Gastroesophageal sphincter (tissue), 4 donors: ENCODE measurements at regions not wholly inside any gene's neighbourhood (a gene's known extent, or its start where the extent isn't known, plus 50 kb on each side); places are given as distances from the start of the nearest gene placed in this dataset.

Experiments
- ATAC-seq: fragments of 150-250 bp; one replicate; pipeline ENCODE4 v1.9.1; 2016; ENCODE audit warnings: mild to moderate bottlenecking, moderate library complexity
- H3K27ac ChIP-seq, 4 donors: fragments of 200-600 bp; sonication (generic) in 3 of 4; 1 replicate in 3 of 4; 2 replicates in 1 of 4; pipeline ENCODE4 v1.5.1; 2016 to 2019
- H3K27me3 ChIP-seq: fragments of 200-600 bp; sonication (generic); one replicate; pipeline ENCODE4 v1.5.1; 2019
- H3K36me3 ChIP-seq, 2 donors: fragments of 200-600 bp; sonication (generic); one replicate each; pipeline ENCODE4 v1.5.1; 2019; ENCODE audit warnings: control low read depth in 1 of 2
- H3K4me1 ChIP-seq, 3 donors: fragments of 200-600 bp; sonication (generic); 1 replicate in 2 of 3; 2 replicates in 1 of 3; pipeline ENCODE4 v1.5.1; 2016 to 2019; ENCODE audit warnings: control low read depth in 2 of 3
- H3K4me3 ChIP-seq, 2 donors: fragments of 200-600 bp; sonication (generic); one replicate each; pipeline ENCODE4 v1.5.1; 2019; ENCODE audit warnings: mild to moderate bottlenecking in 1 of 2, moderate library complexity in 1 of 2
- H3K9me3 ChIP-seq, 3 donors: fragments of 200-600 bp; sonication (generic); one replicate each; pipeline ENCODE4 v1.5.1; 2017 to 2019; ENCODE audit warnings: control low read depth in 2 of 3
- EP300 ChIP-seq: sonication (generic); formaldehyde crosslinking; IDR thresholded peaks from one replicate; pipeline ENCODE4 v1.6.1; 2017; ENCODE audit warnings: antibody characterized with exemption, mild to moderate bottlenecking
- POLR2A ChIP-seq, 2 donors: fragments of 450-650 bp; IDR thresholded peaks; one replicate each; pipeline ENCODE4 v1.6.1; 2017; ENCODE audit warnings: antibody characterized with exemption in 2 of 2, mild to moderate bottlenecking in 2 of 2, moderate library complexity in 1 of 2
- POLR2AphosphoS5 ChIP-seq: sonication (generic); formaldehyde crosslinking; IDR thresholded peaks from one replicate; pipeline ENCODE4 v1.6.1; 2017; ENCODE audit warnings: antibody characterized with exemption
- WGBS, 2 donors: methylation state at CpG; one replicate each; pipeline ENCODE4 v1.1.5; 2018; ENCODE audit warnings: low coverage in 1 of 2; 5-methylcytosine and 5-hydroxymethylcytosine counted together
- TF ChIP-seq, protein P1 (sequence below), 4 experiments: fragments of 200-600 bp in 2 of 4; fragments of 450-650 bp in 2 of 4; sonication (generic) in 1 of 4; IDR thresholded peaks; one replicate each; pipeline ENCODE4 v1.5.1; 2017 to 2019; ENCODE audit warnings: antibody characterized with exemption in 4 of 4, mild to moderate bottlenecking in 2 of 4, moderate library complexity in 2 of 4

DNA sequence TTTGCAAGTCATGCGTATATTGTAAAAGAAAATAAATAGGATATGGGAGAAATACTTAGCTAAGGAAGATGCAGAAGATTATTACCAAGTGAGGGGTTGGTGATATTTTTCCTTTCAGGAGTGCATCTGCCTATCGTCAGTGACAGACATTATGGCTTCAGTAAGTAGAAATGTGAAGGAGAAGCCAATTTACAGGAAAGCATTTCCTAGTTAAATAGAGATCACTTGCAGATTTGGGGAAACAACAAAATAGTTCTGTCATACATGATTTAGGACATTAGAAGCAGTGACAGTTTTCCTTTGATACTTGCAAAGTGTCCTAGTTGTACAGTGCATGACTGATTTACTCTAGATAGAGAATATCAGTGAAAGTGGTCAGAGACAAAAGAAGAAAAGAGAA is 747.8 kb upstream of the KLHL1 start:
- H3K4me3 ChIP-seq = no peak overlapping the region
- H3K27ac ChIP-seq = no peak overlapping the region
- TF ChIP-seq EP300 (no peak), POLR2A (IDR thresholded peaks at IDR 0.05) (no peak), POLR2AphosphoS5 (no peak)
- TF ChIP-seq, protein P1, sequence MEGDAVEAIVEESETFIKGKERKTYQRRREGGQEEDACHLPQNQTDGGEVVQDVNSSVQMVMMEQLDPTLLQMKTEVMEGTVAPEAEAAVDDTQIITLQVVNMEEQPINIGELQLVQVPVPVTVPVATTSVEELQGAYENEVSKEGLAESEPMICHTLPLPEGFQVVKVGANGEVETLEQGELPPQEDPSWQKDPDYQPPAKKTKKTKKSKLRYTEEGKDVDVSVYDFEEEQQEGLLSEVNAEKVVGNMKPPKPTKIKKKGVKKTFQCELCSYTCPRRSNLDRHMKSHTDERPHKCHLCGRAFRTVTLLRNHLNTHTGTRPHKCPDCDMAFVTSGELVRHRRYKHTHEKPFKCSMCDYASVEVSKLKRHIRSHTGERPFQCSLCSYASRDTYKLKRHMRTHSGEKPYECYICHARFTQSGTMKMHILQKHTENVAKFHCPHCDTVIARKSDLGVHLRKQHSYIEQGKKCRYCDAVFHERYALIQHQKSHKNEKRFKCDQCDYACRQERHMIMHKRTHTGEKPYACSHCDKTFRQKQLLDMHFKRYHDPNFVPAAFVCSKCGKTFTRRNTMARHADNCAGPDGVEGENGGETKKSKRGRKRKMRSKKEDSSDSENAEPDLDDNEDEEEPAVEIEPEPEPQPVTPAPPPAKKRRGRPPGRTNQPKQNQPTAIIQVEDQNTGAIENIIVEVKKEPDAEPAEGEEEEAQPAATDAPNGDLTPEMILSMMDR (IDR thresholded peaks at IDR 0.05) = no peak
- H3K36me3 ChIP-seq = no peaks in the 10 kb centered on the region
- WGBS, 2 donors = 81 to 86% methylated on average over 1 to 2 of the region's 2 CpGs
- H3K4me1 ChIP-seq = no peaks in the 10 kb centered on the region
- no peaks in the 10 kb centered on the region for H3K27me3 ChIP-seq
- no peak for ATAC-seq
- H3K9me3 ChIP-seq = peaks cover 0 to 10% (median 0%) of the 10 kb centered on the region in 3 donors

DNA sequence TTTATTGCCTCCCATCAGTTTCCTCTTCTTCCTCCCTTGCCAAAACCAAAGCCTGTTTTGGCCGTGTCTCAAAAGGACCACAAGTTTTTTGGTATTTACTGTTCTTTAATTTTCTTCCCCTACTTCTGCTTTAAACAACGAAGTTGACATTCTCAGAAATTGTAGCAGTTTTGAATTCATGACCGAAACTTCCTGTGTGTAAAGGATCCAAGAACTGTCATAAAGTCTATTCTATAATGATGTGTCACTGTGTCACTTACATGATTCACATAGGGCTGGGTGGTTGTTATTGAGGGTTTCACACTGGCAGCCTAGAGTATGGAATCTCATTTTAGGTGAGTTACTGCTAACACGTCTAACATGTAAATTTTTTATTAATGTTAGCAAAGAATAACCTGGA is 741.0 kb upstream of the KLHL1 start:
- Histone ChIP-seq H3K4me1 (no peaks in the 10 kb centered on the region), H3K4me3 (no peak overlapping the region), H3K36me3 (no peaks in the 10 kb centered on the region), H3K27ac (no peak overlapping the region), H3K9me3 (no peaks in the 10 kb centered on the region), H3K27me3 (no peaks in the 10 kb centered on the region)
- TF ChIP-seq POLR2A (IDR thresholded peaks at IDR 0.05) (no peak), EP300 (no peak), POLR2AphosphoS5 (no peak)
- TF ChIP-seq, protein P1 (IDR thresholded peaks at IDR 0.05) = no peak
- 44 to 57% methylated on average over 4 of the region's 4 CpGs for WGBS, 2 donors
- ATAC-seq = no peak

DNA sequence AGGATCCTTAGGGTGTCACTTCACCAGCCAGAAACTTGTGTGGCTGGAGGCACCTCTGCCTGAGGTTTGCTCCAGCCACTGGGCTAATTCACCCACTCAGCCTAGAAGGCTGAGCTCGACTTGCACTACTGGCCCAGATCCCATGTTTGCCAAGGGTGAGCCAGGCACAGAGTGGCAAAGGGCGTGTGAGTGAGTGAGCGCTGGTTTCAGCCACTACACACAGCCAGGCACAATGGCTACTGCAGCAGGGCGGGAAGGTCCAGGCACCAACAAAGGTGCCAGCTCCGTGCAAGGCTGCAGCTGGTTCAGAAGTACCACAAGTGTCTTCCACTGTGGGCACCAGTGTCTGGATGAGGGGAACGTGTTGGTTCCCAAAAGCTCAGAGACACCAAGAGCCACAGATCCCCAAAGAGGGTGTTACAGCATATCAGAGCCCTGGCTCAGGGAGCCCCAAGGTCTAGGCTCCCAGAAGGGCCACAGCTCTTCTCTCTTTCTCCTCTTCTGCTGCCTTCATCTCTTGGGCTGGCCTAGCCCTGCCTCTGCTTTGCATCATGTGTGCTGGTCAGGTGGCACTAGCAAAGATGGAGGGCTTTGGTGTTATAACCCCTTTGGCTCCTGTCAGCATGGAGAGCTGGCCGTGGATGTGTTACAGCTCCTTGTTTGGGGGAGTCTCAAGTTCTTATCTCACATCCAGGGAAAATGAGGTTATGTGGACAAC is 736.3 kb upstream of the KLHL1 start:
- H3K27me3 ChIP-seq = no peaks in the 10 kb centered on the region
- TF ChIP-seq, protein P1 (IDR thresholded peaks at IDR 0.05) = no peak
- TF ChIP-seq POLR2AphosphoS5 (no peak), EP300 (no peak), POLR2A (IDR thresholded peaks at IDR 0.05) (no peak)
- no peaks in the 10 kb centered on the region for H3K36me3 ChIP-seq
- no peak overlapping the region for H3K27ac ChIP-seq
- H3K9me3 ChIP-seq = no peaks in the 10 kb centered on the region
- WGBS, 2 donors = 95% methylated on average over 3 of the region's 7 CpGs; no CpG with 5 or more reads in 1 of the 2 donors
- ATAC-seq = no peak
- no peaks in the 10 kb centered on the region for H3K4me1 ChIP-seq
- H3K4me3 ChIP-seq = no peak overlapping the region

DNA sequence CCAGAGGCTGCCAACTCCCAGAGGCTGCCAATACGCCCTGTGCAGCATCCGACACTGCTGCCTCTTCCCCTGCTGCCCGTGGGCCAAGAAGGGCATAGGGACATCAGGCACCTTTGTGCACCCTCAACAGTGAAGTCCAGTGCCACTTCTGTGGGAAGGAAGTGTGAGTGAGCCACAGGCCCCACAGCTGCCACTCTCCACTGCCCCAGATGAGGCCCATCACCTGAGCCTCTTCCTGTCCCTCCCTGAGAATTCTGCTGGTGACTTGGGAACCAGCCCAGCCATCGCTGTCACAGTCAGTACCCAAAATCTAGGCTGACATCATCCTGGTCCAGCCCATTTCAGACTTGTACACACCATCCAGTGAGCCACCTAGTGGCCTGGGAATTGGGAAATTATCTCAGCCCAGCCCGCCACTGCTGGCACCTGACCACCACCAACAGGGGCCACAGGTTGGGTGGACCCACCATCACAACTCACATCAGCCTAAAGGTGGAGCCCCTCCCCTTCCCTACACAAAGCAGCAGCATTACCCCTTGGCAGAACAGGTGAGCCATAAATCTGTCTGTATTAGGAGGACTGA is 733.9 kb upstream of the KLHL1 start:
- H3K9me3 ChIP-seq = no peaks in the 10 kb centered on the region
- WGBS, 2 donors = 70 to 100% methylated on average over 1 to 2 of the region's 5 CpGs
- no peaks in the 10 kb centered on the region for H3K27me3 ChIP-seq
- no peak overlapping the region for H3K4me3 ChIP-seq
- no peak for TF ChIP-seq POLR2AphosphoS5
- TF ChIP-seq, protein P1 (IDR thresholded peaks at IDR 0.05) = no peak
- TF ChIP-seq POLR2A (IDR thresholded peaks at IDR 0.05) = no peak
- TF ChIP-seq EP300 = no peak
- no peaks in the 10 kb centered on the region for H3K4me1 ChIP-seq
- H3K36me3 ChIP-seq = no peaks in the 10 kb centered on the region
- H3K27ac ChIP-seq = no peak overlapping the region
- no peak for ATAC-seq
